Calu3 (cell line): ENCODE measurements at regions not wholly inside any gene's neighbourhood (a gene's known extent, or its start where the extent isn't known, plus 50 kb on each side); places are given as distances from the start of the nearest gene placed in this dataset.

ENCODE experiments used
- BruUV-seq: library from RNA; stranded (reverse); fragments of 400-500 nt; replicated peaks from 2 replicates; lab custom pipeline; 2021; lab: Mats Ljungman, UMichigan
- CTCF ChIA-PET: fragments of 300-600 bp; sonication (Branson Sonifier 250); formaldehyde crosslinking; loops from one replicate; lab custom pipeline; 2022; ENCODE audit warnings: antibody characterized with exemption; lab: Charles Lee
- DNase-seq: peaks from one replicate; pipeline ENCODE4 v3.0.0; 2022
- H3K27ac Mint-ChIP-seq: one replicate; pipeline ENCODE4 v1.8.0; 2022; ENCODE audit warnings: mixed read lengths; ENCODE audit not compliant: unreplicated experiment
- H3K27me3 Mint-ChIP-seq: one replicate; pipeline ENCODE4 v1.8.0; 2022; ENCODE audit warnings: mixed read lengths; ENCODE audit not compliant: unreplicated experiment
- H3K36me3 Mint-ChIP-seq: one replicate; pipeline ENCODE4 v1.8.0; 2022; ENCODE audit warnings: mild to moderate bottlenecking, moderate library complexity, mixed read lengths; ENCODE audit not compliant: insufficient read depth, unreplicated experiment
- H3K4me1 Mint-ChIP-seq: one replicate; pipeline ENCODE4 v1.8.0; 2022; ENCODE audit warnings: mild to moderate bottlenecking, low read depth, mixed read lengths; ENCODE audit not compliant: unreplicated experiment
- H3K4me3 Mint-ChIP-seq: one replicate; pipeline ENCODE4 v1.8.0; 2022; ENCODE audit warnings: mild to moderate bottlenecking, low read depth, moderate library complexity, mixed read lengths; ENCODE audit not compliant: unreplicated experiment
- H3K9me3 Mint-ChIP-seq: one replicate; pipeline ENCODE4 v1.8.0; 2022; ENCODE audit warnings: low read depth, mixed read lengths; ENCODE audit not compliant: unreplicated experiment
- CTCF ChIP-seq: fragments of 200-600 bp; IDR thresholded peaks from one replicate; pipeline ENCODE4 v1.8.0; 2022; ENCODE audit warnings: antibody characterized with exemption; ENCODE audit not compliant: unreplicated experiment
- intact Hi-C: fragments of 100-400 bp; cut with micrococcal nuclease; formaldehyde crosslinking; loops from one replicate; pipeline ENCODE4 v1.10.0; 2022; ENCODE audit not compliant: unreplicated experiment

GRCh38 chr12:124185971-124186686 is 108.8 kb upstream of the RFLNA start:
- Mint-ChIP-seq H3K27ac (no peak overlapping the region), H3K27me3 (peaks cover 14% of the 10 kb centered on the region), H3K4me3 (no peak overlapping the region), H3K36me3 (no peaks in the 10 kb centered on the region), H3K4me1 (peaks cover 28% of the 10 kb centered on the region), H3K9me3 (no peaks in the 10 kb centered on the region)
- CTCF ChIA-PET: no interaction called here
- DNase-seq: no peak
- BruUV-seq: no TSS peak
- no peak for TF ChIP-seq CTCF
- intact Hi-C loops: no loop called here

- peak overlapping the region; percentile 31 for H3K4me3 Mint-ChIP-seq
- H3K4me1 Mint-ChIP-seq: peaks cover 28% of the 10 kb centered on the region
- no peak for DNase-seq
- no peaks in the 10 kb centered on the region for H3K36me3 Mint-ChIP-seq
- no peaks in the 10 kb centered on the region for H3K9me3 Mint-ChIP-seq
- CTCF ChIA-PET: interaction anchor here (1.0 kb wide), 1 partner anchor 101 kb away, joined by 6 read pairs; no protein-coding TSS in a partner anchor
- BruUV-seq: no TSS peak
- peak overlapping the region; percentile 68 for H3K27ac Mint-ChIP-seq
- no peak for TF ChIP-seq CTCF
- intact Hi-C loops: no loop called here
- peaks cover 18% of the 10 kb centered on the region for H3K27me3 Mint-ChIP-seq
These were observed 106.8 kb upstream of the RFLNA start for GRCh38 chr12:124188084-124188483.

- Mint-ChIP-seq H3K27ac (peak overlapping the region; percentile 68), H3K4me3 (peak overlapping the region; percentile 31), H3K4me1 (peaks cover 28% of the 10 kb centered on the region), H3K36me3 (no peaks in the 10 kb centered on the region), H3K27me3 (peaks cover 19% of the 10 kb centered on the region), H3K9me3 (peaks cover 5% of the 10 kb centered on the region)
- peak; percentile 82 for DNase-seq
- no TSS peak for BruUV-seq
- no peak for TF ChIP-seq CTCF
- CTCF ChIA-PET: interaction anchor here (0.6 to 1.0 kb wide), 2 partner anchors 102 to 112 kb away, joined by 3 to 6 read pairs; no protein-coding TSS in a partner anchor
- intact Hi-C loops: no loop called here
These were observed 106.1 kb upstream of the RFLNA start for GRCh38 chr12:124188561-124189405.

- peaks cover 5% of the 10 kb centered on the region for H3K9me3 Mint-ChIP-seq
- BruUV-seq: no TSS peak
- peaks cover 35% of the 10 kb centered on the region for H3K27me3 Mint-ChIP-seq
- no peak for TF ChIP-seq CTCF
- CTCF ChIA-PET: no interaction called here
- H3K27ac Mint-ChIP-seq: no peak overlapping the region
- no peak for DNase-seq
- H3K4me1 Mint-ChIP-seq: peaks cover 28% of the 10 kb centered on the region
- intact Hi-C loops: no loop called here
- H3K36me3 Mint-ChIP-seq: no peaks in the 10 kb centered on the region
- H3K4me3 Mint-ChIP-seq: no peak overlapping the region
These were observed 104.4 kb upstream of the RFLNA start for GRCh38 chr12:124190312-124191023.
